Mucosa of descending colon (tissue), 3 donors: ENCODE measurements at regions not wholly inside any gene's neighbourhood (a gene's known extent, or its start where the extent isn't known, plus 50 kb on each side); places are given as distances from the start of the nearest gene placed in this dataset.

Source experiments
- ATAC-seq: fragments of 200-7000 bp; cut with Tn5 transposase; one replicate; pipeline ENCODE4 v1.9.1; 2020; ENCODE audit warnings: mild to moderate bottlenecking, moderate library complexity
- DNase-seq, 3 donors: peaks; one replicate each; pipeline ENCODE4 v3.0.0-alpha.2; 2020
- H3K36me3 ChIP-seq: fragments of 200-600 bp; one replicate; pipeline ENCODE4 v1.8.0; 2021; ENCODE audit warnings: low read depth, mild to moderate bottlenecking
- H3K4me1 ChIP-seq: fragments of 200-600 bp; one replicate; pipeline ENCODE4 v1.8.0; 2021; ENCODE audit warnings: low read depth, mild to moderate bottlenecking
- H3K4me3 ChIP-seq: fragments of 200-600 bp; one replicate; pipeline ENCODE4 v1.8.0; 2021; ENCODE audit warnings: mild to moderate bottlenecking
- H3K9me3 ChIP-seq: fragments of 200-600 bp; one replicate; pipeline ENCODE4 v1.8.0; 2021; ENCODE audit warnings: mild to moderate bottlenecking
- intact Hi-C, 2 donors: fragments of 100-400 bp; cut with DNase I in 1 of 2; cut with micrococcal nuclease in 1 of 2; formaldehyde crosslinking; loops; one replicate each; pipeline versions ENCODE4 v1.11.0 to v1.11.1; 2022; cut with DNase I, micrococcal nuclease
- TF ChIP-seq, protein P1 (sequence below): fragments of 200-600 bp; IDR thresholded peaks from one replicate; pipeline ENCODE4 v1.8.0; 2022; ENCODE audit warnings: antibody characterized with exemption, mild to moderate bottlenecking
- donor health status: DM: no; HTN: no; CAD: no; lungs with moderate emphysema.
- donor health status: DM: no; HTN: no; CAD: no.
- donor health status: DM: no; HTN: yes; CAD: no.

DNA sequence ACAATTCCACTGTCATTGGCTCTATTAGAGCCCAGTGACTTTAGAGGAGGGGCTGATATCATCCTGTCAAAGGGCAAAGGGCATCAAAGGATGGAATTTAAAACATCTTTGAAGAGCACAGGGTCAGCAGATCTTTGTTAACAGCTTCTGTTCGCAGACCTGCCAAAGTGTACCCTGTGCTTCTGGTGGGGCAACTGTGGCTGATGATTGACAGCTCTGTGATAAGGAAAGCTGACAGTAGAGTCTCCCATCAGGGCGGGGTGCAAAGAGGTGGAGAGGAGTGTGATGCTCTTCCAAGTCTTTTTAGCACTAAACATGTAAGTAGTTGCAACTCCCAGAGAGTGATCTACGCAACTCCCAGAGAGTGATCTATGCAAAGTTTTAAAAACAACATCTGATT lies 742.1 kb upstream of the SOX9 start:
- TF ChIP-seq, protein P1, sequence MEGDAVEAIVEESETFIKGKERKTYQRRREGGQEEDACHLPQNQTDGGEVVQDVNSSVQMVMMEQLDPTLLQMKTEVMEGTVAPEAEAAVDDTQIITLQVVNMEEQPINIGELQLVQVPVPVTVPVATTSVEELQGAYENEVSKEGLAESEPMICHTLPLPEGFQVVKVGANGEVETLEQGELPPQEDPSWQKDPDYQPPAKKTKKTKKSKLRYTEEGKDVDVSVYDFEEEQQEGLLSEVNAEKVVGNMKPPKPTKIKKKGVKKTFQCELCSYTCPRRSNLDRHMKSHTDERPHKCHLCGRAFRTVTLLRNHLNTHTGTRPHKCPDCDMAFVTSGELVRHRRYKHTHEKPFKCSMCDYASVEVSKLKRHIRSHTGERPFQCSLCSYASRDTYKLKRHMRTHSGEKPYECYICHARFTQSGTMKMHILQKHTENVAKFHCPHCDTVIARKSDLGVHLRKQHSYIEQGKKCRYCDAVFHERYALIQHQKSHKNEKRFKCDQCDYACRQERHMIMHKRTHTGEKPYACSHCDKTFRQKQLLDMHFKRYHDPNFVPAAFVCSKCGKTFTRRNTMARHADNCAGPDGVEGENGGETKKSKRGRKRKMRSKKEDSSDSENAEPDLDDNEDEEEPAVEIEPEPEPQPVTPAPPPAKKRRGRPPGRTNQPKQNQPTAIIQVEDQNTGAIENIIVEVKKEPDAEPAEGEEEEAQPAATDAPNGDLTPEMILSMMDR = no peak
- no peaks in the 10 kb centered on the region for H3K36me3 ChIP-seq
- ATAC-seq = no peak
- H3K9me3 ChIP-seq = no peaks in the 10 kb centered on the region
- no peaks in the 10 kb centered on the region for H3K4me1 ChIP-seq
- no peak overlapping the region for H3K4me3 ChIP-seq
- no peak for DNase-seq
- intact Hi-C loops = no loop called here

DNA sequence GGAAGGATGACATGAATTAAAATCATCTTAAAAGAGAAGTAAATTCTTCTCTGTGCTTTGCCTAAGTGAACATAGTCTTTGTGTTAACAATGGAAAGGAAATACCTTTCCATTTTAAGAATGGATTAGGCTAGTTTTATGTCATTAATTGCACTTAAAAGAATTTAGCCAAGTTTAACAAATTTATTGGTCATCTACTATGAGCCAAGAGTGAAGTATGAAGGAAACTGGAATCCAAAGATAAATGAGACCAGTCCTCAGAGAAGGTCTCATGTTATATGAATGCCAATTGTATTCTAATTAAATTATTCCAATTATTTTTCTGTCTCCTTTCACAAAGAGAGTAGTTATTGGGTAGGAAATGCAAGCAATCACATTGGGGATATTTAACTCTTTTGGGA lies 741.3 kb upstream of the SOX9 start:
- Histone ChIP-seq H3K9me3 (no peaks in the 10 kb centered on the region), H3K4me3 (no peak overlapping the region), H3K4me1 (no peaks in the 10 kb centered on the region), H3K36me3 (no peaks in the 10 kb centered on the region)
- intact Hi-C loops = no loop called here
- DNase-seq (no peak), ATAC-seq (no peak)
- TF ChIP-seq, protein P1 = no peak

DNA sequence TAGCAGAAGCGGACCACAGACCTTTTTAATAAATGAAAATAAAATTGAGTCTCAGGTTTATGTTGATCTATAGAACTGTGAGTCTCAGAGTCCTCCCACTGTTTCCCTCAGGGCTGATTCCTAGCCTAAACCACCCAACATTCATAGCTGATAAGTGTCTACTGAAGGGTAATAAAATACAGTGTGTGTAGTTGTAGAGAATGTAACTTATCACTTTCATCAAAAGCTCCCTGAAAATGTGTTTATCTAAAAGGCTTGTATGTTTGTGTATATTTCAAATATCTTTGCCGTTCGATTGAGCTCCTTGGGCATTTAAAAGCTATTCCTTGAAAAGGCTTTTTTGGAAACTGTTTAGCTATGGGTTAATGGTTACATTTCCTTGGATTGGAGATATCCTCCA lies 740.3 kb upstream of the SOX9 start:
- no peak for ATAC-seq
- H3K4me1 ChIP-seq = no peaks in the 10 kb centered on the region
- intact Hi-C loops = no loop called here
- no peak for DNase-seq
- TF ChIP-seq, protein P1 = no peak
- no peaks in the 10 kb centered on the region for H3K36me3 ChIP-seq
- no peak overlapping the region for H3K4me3 ChIP-seq
- no peaks in the 10 kb centered on the region for H3K9me3 ChIP-seq

DNA sequence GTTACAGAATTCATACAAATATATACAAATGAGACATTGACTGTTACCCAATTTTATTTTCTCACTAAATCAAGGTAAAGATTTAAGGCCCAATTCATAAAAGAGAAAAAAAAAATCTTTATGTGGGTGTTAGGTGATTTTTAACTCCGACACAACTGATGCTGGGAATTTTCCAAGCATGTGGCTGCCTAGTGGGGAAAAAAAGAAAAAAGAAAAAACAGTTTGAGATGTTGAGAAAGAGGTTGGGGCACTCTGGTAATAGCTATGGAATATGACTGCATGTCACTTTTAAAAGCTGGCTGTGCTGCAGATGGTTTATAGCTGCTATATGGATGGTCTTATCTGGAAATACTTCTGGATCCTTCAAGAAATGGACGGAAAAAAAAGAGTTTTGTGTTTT lies 739.9 kb upstream of the SOX9 start:
- no peak overlapping the region for H3K4me3 ChIP-seq
- no peaks in the 10 kb centered on the region for H3K36me3 ChIP-seq
- intact Hi-C loops = no loop called here
- H3K4me1 ChIP-seq = no peaks in the 10 kb centered on the region
- H3K9me3 ChIP-seq = no peaks in the 10 kb centered on the region
- no peak for ATAC-seq
- TF ChIP-seq, protein P1 = no peak
- no peak for DNase-seq

DNA sequence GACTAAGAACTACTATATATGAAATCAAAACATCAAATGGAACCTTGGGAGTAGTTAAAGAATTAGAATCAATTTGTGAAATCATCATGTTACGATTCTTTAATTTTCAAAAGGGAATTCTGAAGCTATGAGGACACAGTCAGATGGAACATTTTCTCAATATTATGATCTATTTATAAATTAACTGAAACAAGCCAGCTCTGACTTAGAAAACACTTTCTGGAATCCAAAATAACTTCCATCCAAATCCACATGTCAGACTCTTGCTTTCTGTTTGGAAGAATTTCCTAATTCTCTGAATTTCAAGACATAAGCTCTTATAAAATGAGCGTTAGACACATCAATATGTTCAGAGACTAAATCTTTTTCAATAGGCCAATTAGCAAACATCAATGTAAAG lies 737.7 kb upstream of the SOX9 start:
- TF ChIP-seq, protein P1 = no peak
- Histone ChIP-seq H3K9me3 (no peaks in the 10 kb centered on the region), H3K4me3 (no peak overlapping the region), H3K36me3 (no peaks in the 10 kb centered on the region), H3K4me1 (no peaks in the 10 kb centered on the region)
- ATAC-seq = no peak
- intact Hi-C loops = no loop called here
- no peak for DNase-seq

DNA sequence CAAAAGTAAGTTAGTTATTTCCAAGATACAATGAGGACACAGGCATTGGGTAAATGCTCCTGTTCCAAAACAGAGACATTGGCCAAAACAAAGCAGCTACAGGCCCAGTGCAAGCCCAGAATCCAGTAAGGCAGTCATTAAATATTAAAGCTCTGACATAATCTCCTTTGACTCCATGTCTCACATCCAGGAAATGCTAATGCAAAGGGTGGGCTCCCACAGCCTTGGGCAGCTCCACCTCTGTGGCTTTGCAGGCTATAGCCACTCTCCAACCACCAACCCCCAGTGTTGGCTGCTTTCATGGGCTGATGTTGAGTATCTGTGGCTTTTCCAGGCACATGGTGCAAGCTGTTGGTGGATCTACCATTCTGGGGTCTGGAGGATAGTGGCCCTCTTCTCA lies 733.4 kb upstream of the SOX9 start:
- no peaks in the 10 kb centered on the region for H3K36me3 ChIP-seq
- intact Hi-C loops = no loop called here
- TF ChIP-seq, protein P1 = no peak
- no peaks in the 10 kb centered on the region for H3K4me1 ChIP-seq
- ATAC-seq = no peak
- no peak for DNase-seq
- no peak overlapping the region for H3K4me3 ChIP-seq
- H3K9me3 ChIP-seq = no peaks in the 10 kb centered on the region
